Hematopoietic multipotent progenitor cell treated with erythropoietin and hydrocortisone succinate and interleukin-3 and kit ligand, for 4 days (in vitro differentiated cells): ENCODE measurements at regions not wholly inside any gene's neighbourhood (a gene's known extent, or its start where the extent isn't known, plus 50 kb on each side); places are given as distances from the start of the nearest gene placed in this dataset.

Experiments used
- DNase-seq: peaks from one replicate; pipeline ENCODE4 v3.0.0-alpha.2; 2015

DNA sequence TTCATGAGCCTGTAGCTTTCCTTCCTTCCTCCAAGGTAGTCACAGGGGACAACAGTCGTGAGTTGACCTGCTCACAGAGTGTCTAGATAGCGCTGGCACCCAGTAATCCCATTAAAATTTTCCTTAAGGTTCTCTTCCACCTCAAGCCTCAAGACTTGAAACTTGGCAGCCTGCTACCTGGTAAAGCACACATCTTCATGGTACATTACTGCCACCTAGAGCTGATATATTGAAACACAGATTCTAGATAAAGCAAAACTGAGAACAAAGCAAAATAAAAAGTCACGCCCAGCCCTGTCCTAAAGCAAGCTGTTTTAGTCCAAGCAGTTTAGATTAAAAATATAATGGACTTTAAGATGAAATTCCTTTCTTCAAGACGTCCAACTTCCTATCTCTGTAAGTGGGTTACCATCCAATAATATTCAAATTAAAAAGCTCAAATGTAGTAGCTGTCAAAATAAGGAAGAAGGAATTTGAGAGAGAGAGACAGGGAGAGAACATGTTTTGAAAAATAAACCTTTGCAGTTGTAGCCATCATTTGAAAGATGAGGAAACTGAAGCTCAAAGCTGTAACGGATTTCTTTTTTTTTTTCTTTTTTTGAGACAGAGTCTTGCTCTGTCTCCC is 50.7 kb upstream of the CD83 start:
- DNase-seq, result peak; percentile 81

DNA sequence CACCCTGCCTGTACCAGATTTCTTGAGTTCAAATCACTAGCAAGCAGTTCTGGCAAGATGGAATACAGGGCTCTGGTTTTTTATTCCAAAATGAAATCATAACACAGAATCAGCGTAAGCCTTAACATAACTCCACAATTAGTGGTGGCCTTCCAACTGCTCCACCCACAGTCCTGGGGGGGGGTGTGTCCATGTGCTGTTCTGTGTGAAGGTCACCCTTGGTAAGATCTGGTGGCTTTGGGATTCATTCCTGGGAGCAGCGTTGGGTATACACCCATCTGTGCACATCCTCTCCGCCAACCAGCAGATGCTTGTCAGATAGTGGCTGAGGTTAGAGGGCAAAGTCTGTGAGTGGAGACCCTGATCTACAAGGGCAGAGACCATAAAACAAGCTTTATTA is 49.9 kb upstream of the CD83 start:
- DNase-seq, result no peak
